GM21423 (cell line): ENCODE measurements at regions not wholly inside any gene's neighbourhood (a gene's known extent, or its start where the extent isn't known, plus 50 kb on each side); places are given as distances from the start of the nearest gene placed in this dataset.

Source experiments
- ATAC-seq: cut with Tn5 transposase; IDR thresholded peaks from one replicate; pipeline ENCODE4 v1.9.1; 2021; ENCODE audit warnings: mild to moderate bottlenecking, moderate library complexity; ENCODE audit not compliant: unreplicated experiment

DNA sequence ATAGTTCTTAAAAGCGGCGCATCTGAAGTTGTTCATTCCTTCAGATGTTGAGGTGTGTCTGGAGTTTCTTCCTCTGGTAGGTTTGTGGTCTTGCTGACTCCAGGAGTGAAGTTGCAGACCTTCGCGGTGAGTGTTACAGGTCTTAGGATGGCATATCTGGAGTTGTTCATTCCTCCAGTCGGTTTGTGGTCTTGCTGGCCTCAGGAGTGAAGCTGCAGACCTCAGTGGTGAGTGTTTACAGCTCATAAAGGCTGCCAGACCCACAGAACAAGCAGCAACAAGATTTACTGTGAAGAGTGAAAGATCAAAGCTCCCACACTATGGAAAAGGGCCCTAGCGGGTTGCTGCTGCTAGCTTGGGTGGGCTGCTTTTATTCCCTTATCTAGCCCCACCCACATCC, 201.7 kb upstream of the PDGFD start:
- no peak for ATAC-seq

DNA sequence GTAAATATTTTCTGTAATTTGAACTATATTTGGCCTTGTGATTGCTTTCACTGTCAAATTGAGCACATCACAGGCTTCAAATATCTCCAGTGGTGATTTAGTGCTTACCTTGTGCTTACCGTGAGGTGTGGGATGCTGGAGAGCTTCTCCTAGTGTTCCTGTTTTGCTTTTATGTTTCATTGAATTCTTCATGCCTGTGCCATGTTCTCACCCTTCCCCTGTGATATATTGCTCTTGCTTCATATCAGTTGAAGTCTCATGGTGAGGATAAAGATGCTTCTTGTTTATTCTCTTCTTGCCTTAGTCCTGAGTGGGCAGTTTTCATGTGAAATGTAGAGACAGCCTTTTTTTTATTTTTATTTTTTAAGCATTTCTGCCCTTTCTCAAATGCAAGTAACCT, 198.0 kb upstream of the PDGFD start:
- ATAC-seq = no peak

DNA sequence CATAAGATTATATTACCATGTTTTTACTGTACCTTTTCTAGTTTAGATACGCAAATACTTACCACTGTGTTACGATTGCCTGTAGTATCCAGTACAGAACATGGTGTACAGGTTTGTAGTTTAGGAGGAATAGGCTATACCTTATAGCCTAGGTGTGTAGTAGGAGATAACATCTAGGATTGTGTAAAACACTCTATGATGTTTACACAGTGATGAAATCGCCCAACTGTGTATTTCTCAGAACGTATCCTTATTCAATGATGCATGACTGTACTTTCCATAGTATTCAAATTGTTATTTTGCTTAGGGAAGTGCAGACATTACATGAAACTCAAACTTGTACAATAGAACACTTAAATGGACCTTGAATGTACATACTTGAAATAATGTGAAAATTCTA, 188.1 kb upstream of the PDGFD start:
- ATAC-seq = no peak

DNA sequence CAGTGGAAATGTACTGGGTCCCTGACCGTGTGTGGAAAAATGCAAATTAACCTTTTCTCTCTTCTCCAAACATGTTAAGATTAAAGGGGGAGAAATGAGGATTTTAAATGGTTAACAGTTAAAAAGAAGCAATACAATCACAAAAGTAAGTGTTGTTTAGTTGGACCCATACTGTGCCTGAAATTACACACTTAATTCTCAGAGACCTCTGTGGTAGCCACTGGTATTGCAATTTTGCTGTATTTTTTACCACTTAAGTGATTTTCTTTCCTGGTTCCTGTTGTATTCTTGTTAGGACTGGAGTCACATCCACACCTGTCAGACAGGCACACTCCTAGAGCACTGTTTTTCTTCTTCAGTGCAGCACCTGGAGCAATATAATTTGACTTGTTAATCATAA, 179.6 kb upstream of the PDGFD start:
- ATAC-seq = no peak

- no peak for ATAC-seq
Measured at GRCh38 chr11:104340590-104340989, 176.6 kb upstream of the PDGFD start.

GRCh38 chr11:104339380-104339831, 175.5 kb upstream of the PDGFD start:
- ATAC-seq = no peak

DNA sequence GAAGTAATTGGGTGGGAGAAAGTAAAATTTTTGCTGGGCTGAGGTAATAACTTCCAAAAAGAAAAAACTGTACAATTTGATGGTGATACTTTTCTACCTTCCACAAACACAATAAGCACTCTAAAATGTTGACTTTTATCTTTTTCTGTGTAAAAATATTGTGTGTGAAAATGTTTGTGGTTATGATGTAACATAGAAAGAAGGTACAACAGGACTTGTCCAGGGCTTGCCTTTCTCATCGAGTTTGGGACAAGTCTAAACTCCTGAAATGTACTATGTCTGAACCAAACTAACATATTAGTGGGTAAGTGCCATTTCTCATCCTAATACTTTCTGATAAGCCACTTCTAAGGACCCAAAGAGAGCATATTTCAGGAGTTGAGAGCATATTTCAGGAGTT, 174.2 kb upstream of the PDGFD start:
- ATAC-seq = no peak

DNA sequence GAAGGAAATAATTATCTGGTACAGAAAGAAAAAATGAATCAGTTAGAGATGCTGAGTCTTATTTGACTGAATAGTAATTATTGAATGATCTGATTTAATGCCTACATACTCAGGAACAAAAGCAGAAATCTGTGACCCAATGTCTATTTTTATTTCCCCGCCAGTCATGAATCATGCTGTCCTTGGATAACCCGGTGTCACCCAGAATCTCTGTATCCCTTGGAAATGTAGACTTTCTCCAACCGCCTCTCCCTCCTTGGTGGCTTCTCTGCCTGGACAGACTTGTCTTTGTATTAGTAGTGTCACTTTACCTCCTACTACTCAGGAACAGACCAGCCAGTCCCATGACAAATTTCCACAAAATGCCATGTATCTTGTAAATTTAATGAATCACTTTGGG, 173.3 kb upstream of the PDGFD start:
- ATAC-seq = no peak

- no peak for ATAC-seq
Measured at GRCh38 chr11:104333977-104334376, 170.0 kb upstream of the PDGFD start.

DNA sequence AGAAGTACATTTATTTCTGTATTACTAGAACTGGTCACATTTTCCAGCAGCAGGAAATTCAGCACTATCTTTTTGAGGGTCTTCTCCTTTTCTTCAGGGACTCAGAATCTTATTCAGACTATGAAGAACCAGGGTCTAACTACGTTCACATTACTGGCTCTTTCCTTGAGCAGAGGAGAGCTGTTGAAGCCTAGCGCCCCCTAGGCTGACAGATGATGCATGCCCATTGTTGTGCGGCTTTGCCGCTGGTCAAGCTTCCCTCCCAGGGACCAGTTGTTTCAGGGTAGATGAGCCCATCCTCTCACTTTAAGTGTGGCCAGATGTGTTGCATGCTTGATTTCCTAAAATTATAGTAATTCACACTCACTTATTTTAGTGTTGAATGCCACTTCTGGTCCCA, 168.2 kb upstream of the PDGFD start:
- no peak for ATAC-seq

DNA sequence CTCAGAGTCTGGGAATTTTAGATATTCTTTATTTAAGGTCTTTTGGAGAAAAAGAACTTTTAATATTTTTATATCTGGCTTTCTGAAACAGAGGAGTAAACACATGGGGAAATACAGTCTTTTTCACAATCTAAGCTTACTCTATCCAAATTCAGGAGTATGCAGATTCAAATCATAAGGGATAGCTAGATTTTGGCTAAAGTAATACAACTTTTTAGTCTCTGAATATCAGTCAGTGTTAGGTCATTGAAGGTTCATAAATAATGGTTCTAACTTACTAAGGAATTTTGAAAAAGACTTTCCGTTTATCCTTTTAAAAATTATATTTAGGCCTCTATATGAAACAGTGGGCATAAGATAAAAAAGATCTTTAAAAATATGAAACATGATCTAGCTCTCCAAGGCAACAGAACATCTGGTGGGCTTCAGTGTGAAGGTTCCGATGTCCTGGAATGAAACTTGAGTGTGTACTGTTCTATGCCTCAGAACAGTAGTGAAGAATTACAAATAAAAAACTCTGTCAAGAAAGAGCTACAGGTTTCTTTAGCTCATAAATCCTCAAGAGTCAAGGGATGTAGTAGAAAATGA, 165.2 kb upstream of the PDGFD start:
- ATAC-seq = no peak

DNA sequence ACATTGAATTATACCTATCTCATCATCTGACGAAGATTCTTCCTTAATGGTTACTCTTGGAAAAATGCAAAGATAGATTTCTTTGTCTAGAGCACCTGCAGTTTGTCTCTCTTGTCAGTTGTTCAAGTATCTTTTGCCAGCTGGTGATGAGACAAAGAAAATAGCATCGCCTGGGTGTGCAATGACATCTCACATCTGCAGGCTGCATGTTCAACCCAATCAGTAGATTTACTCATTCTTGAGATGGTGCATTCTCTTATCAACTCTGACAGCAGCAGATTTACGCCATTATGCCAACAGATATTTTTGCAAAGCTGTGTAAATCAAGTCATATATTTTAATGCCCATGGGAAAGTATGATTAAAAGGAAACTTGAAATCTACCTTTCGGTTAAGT, 164.6 kb upstream of the PDGFD start:
- ATAC-seq = no peak

GRCh38 chr11:104327861-104328511, 164.0 kb upstream of the PDGFD start:
- ATAC-seq = no peak

DNA sequence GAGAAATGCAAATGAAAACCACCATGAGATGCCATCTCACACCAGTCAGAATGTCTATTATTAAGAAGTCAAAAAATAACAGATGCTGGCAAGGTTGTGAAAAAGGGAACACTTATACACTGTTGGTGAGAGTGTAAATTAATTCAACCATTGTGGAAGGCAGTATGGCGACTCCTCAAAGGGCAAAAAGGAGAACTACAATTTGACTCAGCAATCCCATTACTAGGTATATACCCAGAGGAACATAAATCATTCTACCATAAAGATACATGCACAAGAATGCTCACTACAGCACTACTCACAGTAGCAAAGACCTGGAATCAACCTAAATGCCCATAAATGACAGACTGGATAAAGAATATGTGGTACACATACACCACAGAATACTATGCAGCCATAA, 161.1 kb upstream of the PDGFD start:
- ATAC-seq = no peak

GRCh38 chr11:104324276-104324675, 160.3 kb upstream of the PDGFD start:
- ATAC-seq = no peak

- no peak for ATAC-seq
Measured at GRCh38 chr11:104323841-104324240, 159.9 kb upstream of the PDGFD start.

DNA sequence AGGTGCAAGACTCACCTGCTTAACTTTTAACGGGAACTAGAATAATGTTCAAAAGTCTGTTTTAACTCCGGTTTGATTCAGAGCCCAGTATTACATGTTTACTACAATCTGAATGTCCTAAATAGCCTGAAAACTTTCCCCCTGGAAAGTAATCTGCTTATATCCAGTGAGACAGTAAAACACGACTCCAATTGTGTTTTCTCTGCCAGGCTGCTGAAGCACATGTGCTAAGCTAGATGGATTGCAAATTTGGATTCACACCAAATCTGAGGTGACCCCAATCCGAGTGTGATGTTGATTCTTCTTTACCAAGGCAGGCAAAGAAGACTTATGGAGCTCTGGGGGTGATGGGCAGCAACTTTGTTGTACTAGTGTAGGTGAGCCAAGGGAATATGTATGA, 158.7 kb upstream of the PDGFD start:
- no peak for ATAC-seq

GRCh38 chr11:104320956-104321355, 157.0 kb upstream of the PDGFD start:
- no peak for ATAC-seq

- ATAC-seq = no peak
Measured at GRCh38 chr11:104320097-104320496, 156.2 kb upstream of the PDGFD start.

- no peak for ATAC-seq
Measured at GRCh38 chr11:104319396-104319795, 155.4 kb upstream of the PDGFD start.

DNA sequence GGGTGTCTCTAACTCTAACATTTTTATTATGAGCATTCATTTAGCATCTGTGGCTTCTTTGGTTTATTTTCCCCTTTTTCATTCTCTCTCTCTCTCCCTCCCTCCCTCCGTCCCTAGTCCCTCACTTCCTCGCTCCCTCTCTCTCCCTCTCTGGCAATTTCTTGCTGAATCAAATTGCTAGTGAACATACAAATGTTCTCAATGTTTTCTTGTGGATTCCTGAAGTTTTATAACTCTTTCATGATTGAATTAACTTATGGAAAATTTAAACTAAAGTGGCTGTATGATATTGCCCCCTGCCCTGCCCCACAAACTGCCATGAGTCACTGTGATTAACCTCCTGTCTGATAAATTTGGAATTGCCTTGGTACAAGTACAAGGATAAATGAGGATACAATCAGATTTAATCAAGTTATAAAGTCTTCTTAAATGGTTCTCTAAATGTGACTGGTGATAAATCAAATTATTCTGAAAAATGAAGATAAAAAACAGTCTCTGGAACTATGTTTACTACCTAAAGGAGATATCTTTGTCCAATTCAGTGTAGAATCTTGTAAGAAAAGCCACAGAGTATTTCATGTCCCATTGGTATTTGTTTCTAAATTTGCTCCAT, 143.0 kb upstream of the PDGFD start:
- ATAC-seq = no peak

DNA sequence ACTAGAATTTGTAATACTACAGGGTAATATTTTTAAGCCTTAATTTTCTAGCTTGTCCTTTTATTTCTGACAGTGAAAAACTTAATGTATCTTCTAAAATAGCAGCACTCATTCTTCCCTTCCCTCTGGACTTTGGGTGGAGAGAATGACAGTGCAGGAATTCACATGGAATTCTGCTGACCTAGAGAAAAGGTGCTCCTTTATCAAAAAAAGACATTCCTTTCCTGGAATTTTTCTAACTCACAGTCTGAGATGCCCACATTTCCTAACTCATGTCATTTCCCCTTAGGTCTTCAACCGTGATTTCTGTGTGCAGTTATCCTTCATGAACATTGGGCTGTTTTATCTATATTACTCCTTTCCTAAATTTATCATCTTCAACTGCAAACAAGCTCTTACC, 137.8 kb upstream of the PDGFD start:
- ATAC-seq = no peak

GRCh38 chr11:104291646-104292045, 127.7 kb upstream of the PDGFD start:
- ATAC-seq = no peak
